Activated naive CD4-positive, alpha-beta T cell treated with anti-CD3 and anti-CD28 coated beads, Interleukin-2, amount 50 U/mL, for 24 hours (primary cell): ENCODE measurements at regions not wholly inside any gene's neighbourhood (a gene's known extent, or its start where the extent isn't known, plus 50 kb on each side); places are given as distances from the start of the nearest gene placed in this dataset.
A peak's percentile ranks its signal among the peaks of the same experiment; 100 is the strongest.
"Not testable (repeated sequence)": the region's sequence is repeated elsewhere in the genome, so short reads cannot be mapped to it uniquely, and the experiment has no call there.

Experiments
- H3K27ac Mint-ChIP-seq: one replicate; pipeline ENCODE4 v1.8.0; 2021; ENCODE audit warnings: mild to moderate bottlenecking, mixed read lengths
- H3K27me3 Mint-ChIP-seq: one replicate; pipeline ENCODE4 v1.8.0; 2021; ENCODE audit warnings: mixed read lengths
- H3K36me3 Mint-ChIP-seq: one replicate; pipeline ENCODE4 v1.8.0; 2021; ENCODE audit warnings: mixed read lengths
- H3K4me1 Mint-ChIP-seq: one replicate; pipeline ENCODE4 v1.8.0; 2021; ENCODE audit warnings: mixed read lengths
- H3K4me3 Mint-ChIP-seq: one replicate; pipeline ENCODE4 v1.8.0; 2021; ENCODE audit warnings: mild to moderate bottlenecking, mixed read lengths
- H3K9me3 Mint-ChIP-seq: one replicate; pipeline ENCODE4 v1.8.0; 2021; ENCODE audit warnings: mixed read lengths

DNA sequence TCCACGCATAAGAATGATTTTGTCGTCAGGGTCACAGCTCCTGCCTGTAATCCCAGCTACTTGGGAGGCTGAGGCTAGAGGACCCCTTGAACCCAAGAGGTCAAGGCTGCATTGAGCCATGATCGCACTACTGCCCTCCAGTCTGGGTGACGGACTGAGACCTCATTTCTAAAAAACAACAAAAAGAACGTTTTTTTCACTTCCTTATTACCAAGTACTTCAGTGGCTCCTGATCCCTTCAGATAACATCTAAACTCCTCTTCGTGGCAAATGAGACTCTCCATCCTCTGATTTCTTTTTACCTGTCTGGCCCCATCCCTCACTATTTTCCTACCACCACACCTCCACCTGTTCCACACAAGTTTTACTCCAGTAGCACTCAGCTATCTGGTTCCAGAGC is 105.4 kb upstream of the TLK1 start:
- H3K27me3 Mint-ChIP-seq: no peaks in the 10 kb centered on the region
- no peaks in the 10 kb centered on the region for H3K9me3 Mint-ChIP-seq
- no peak overlapping the region for H3K27ac Mint-ChIP-seq
- H3K4me3 Mint-ChIP-seq: no peak overlapping the region
- peaks cover 16% of the 10 kb centered on the region for H3K4me1 Mint-ChIP-seq
- H3K36me3 Mint-ChIP-seq: no peaks in the 10 kb centered on the region

DNA sequence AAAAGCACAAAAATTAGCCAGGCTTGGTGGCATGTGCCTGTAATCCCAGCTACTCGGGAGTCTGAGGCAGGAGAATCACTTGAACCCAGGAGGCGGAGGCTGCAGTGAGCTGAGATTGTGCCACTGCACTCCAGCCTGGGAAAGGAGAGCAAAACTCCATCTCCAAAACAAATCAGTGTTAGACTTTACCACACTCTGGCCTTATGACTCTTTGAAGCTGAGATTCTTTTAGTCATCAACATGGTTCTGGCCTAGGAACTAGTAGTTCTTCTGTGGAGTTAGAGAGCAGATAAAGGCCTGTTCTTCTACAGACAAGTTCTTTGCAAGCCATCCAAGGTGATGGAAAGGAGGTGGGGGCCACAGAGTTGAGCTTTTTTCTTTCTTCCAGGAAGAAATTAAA is 100.8 kb upstream of the TLK1 start:
- H3K9me3 Mint-ChIP-seq, H3K27ac Mint-ChIP-seq, H3K36me3 Mint-ChIP-seq, H3K27me3 Mint-ChIP-seq, H3K4me3 Mint-ChIP-seq: not testable (repeated sequence)
- H3K4me1 Mint-ChIP-seq: peaks cover 34% of the 10 kb centered on the region

GRCh38 chr2:171260471-171261424 is 100.1 kb upstream of the TLK1 start:
- peaks cover 34% of the 10 kb centered on the region for H3K4me1 Mint-ChIP-seq
- H3K9me3 Mint-ChIP-seq: no peaks in the 10 kb centered on the region
- peak overlapping the region; percentile 16 for H3K4me3 Mint-ChIP-seq
- H3K36me3 Mint-ChIP-seq: peaks cover 2% of the 10 kb centered on the region
- H3K27me3 Mint-ChIP-seq: no peaks in the 10 kb centered on the region
- H3K27ac Mint-ChIP-seq: peak overlapping the region; percentile 86

DNA sequence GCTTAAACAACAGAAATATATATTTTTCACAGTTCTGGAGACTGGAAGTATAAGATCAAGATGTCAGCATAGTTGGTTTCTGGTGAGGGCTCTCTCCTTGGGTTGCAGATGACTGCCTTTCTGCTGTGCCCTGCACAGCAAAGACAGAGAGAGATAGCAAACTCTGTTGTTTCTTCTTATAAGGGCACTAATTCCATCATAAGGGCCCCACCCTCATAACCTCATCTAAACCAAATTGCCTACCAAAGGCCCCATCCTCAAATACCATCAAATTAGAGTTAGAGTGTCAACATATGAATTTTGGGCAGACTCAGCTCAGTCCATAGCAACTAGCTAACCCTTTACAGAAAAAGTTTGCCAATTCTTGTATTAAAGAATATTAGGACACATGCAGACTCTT is 94.0 kb upstream of the TLK1 start:
- no peak overlapping the region for H3K4me3 Mint-ChIP-seq
- H3K9me3 Mint-ChIP-seq: no peaks in the 10 kb centered on the region
- no peaks in the 10 kb centered on the region for H3K27me3 Mint-ChIP-seq
- H3K36me3 Mint-ChIP-seq: peaks cover 2% of the 10 kb centered on the region
- H3K27ac Mint-ChIP-seq: no peak overlapping the region
- H3K4me1 Mint-ChIP-seq: peaks cover 8% of the 10 kb centered on the region

GRCh38 chr2:171253900-171254650 is 93.4 kb upstream of the TLK1 start:
- no peak overlapping the region for H3K27ac Mint-ChIP-seq
- peaks cover 14% of the 10 kb centered on the region for H3K4me1 Mint-ChIP-seq
- H3K4me3 Mint-ChIP-seq: no peak overlapping the region
- H3K27me3 Mint-ChIP-seq: no peaks in the 10 kb centered on the region
- H3K36me3 Mint-ChIP-seq: peaks cover 2% of the 10 kb centered on the region
- H3K9me3 Mint-ChIP-seq: no peaks in the 10 kb centered on the region

DNA sequence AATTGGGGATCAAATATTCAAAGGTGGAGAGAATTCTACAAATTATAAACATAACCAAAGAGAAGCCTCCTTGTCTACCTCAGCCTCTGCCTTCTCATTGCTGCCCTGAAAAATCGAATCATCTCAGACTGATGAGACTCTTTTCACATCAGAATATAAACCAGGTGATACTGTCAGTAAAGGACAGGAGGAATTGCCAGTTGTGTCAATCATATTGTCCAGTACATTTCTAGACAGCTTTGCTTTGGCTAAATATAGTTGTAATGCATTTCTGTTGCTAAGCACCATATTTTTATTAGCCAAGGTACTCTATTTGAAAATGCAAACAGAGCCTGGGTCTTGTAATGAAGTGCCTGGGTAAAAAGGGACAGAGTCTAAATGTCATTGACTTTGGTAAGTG is 92.6 kb upstream of the TLK1 start:
- H3K27me3 Mint-ChIP-seq: no peaks in the 10 kb centered on the region
- no peak overlapping the region for H3K27ac Mint-ChIP-seq
- H3K4me1 Mint-ChIP-seq: peaks cover 19% of the 10 kb centered on the region
- H3K9me3 Mint-ChIP-seq: no peaks in the 10 kb centered on the region
- no peaks in the 10 kb centered on the region for H3K36me3 Mint-ChIP-seq
- no peak overlapping the region for H3K4me3 Mint-ChIP-seq

DNA sequence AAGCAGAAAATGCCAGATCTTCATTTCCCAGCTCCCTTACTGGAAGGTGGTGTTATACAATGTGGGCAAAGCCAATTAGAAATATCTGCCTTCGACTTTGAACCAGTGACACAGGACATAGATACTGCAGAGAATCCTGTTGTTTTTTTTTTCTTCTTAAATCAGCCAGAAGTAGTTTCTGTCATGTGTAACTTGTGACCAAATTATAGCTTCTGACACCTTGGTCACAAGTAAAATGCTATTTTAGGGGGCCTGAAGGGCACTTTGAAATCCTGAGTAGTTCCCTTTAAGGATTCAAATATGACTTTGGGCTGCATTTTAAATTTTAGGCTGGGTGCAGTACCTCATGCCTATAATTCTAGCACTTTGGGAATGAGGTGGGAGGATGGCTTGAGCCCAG is 89.0 kb upstream of the TLK1 start:
- Mint-ChIP-seq H3K27me3 (no peaks in the 10 kb centered on the region), H3K4me1 (peaks cover 45% of the 10 kb centered on the region), H3K9me3 (peaks cover 6% of the 10 kb centered on the region), H3K4me3 (no peak overlapping the region), H3K27ac (peak overlapping the region; percentile 65), H3K36me3 (peaks cover 2% of the 10 kb centered on the region)

GRCh38 chr2:171247741-171248662 is 87.3 kb upstream of the TLK1 start:
- H3K4me1 Mint-ChIP-seq: peaks cover 54% of the 10 kb centered on the region
- H3K4me3 Mint-ChIP-seq: peak overlapping the region; percentile 19
- H3K27ac Mint-ChIP-seq: peak overlapping the region; percentile 53
- peaks cover 2% of the 10 kb centered on the region for H3K36me3 Mint-ChIP-seq
- peaks cover 6% of the 10 kb centered on the region for H3K9me3 Mint-ChIP-seq
- H3K27me3 Mint-ChIP-seq: no peaks in the 10 kb centered on the region

DNA sequence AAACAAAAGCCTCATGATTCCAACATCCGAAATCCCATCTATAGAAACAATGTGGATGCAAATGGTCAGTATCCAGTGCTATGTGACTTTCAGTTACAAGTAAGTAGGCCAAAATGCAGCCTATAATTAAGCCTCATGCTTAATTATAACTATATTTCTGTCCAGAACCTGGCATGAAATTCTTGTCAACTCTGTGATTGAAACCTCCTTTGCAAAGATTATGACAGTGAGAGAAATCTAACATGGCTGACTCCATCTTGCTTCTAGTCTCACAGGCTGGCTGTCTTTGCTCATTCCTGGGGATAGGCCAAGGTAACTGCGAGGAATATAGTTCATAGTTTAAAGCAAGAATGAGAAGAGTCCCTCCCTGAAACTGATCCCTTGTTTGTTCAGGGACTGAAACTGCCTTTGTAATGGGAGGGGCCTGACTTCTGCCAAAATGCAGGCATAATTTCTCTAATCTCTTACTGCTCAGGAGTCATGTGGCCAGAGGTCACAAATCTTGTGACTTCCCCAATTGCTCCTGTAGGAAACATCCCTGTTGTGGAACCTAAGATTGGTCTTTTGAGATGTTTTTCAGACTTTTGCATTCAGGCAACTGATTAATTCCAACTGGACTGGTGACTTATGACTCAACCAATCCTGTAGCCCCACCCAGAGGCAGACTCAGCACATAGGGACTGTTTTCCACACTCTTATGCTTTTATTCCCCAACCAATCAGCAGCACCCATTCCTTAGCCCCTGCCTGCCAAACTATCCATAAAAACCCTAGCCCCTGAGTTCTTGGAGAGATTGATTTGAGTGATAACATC is 84.5 kb upstream of the TLK1 start:
- Mint-ChIP-seq H3K36me3 (peaks cover 2% of the 10 kb centered on the region), H3K9me3 (peaks cover 6% of the 10 kb centered on the region), H3K27ac (no peak overlapping the region), H3K4me1 (peaks cover 58% of the 10 kb centered on the region), H3K4me3 (no peak overlapping the region), H3K27me3 (no peaks in the 10 kb centered on the region)

DNA sequence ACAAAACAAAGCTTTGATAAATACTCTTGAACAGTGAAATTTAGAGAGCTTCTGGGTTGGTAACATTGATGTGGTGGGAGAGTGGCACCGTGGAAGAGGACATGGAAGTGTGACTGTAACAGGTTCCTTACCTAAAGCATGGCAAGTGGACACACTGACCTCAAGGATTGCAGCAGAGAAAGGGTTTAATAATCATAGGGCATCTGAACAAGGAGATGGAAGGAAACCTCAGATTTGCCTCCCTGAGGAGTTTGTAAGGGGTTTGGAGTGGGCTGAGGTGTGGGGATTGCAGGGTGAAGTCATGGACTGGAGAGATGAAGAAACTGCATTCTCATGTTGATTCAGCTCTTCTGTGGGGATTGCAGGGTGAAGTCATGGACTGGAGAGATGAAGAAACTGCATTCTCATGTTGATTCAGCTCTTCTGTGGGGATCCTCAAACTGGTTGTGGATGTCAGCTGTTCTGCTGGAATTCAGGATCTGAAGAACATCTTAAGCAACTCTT is 83.8 kb upstream of the TLK1 start:
- Mint-ChIP-seq H3K27me3 (no peaks in the 10 kb centered on the region), H3K36me3 (peaks cover 2% of the 10 kb centered on the region), H3K27ac (no peak overlapping the region), H3K4me3 (no peak overlapping the region), H3K9me3 (peaks cover 6% of the 10 kb centered on the region), H3K4me1 (peaks cover 52% of the 10 kb centered on the region)

- Mint-ChIP-seq H3K9me3 (peaks cover 6% of the 10 kb centered on the region), H3K4me1 (peaks cover 30% of the 10 kb centered on the region), H3K4me3 (no peak overlapping the region), H3K27ac (no peak overlapping the region), H3K36me3 (peaks cover under 1% of the 10 kb centered on the region), H3K27me3 (no peaks in the 10 kb centered on the region)
Observed at GRCh38 chr2:171241771-171242170, 81.1 kb upstream of the TLK1 start.

- no peaks in the 10 kb centered on the region for H3K36me3 Mint-ChIP-seq
Observed at GRCh38 chr2:171238946-171239345, 78.3 kb upstream of the TLK1 start.

GRCh38 chr2:171237751-171238505 is 77.2 kb upstream of the TLK1 start:
- H3K4me3 Mint-ChIP-seq: no peak overlapping the region
- H3K27ac Mint-ChIP-seq: no peak overlapping the region
- peaks cover 11% of the 10 kb centered on the region for H3K4me1 Mint-ChIP-seq
- no peaks in the 10 kb centered on the region for H3K27me3 Mint-ChIP-seq
- H3K9me3 Mint-ChIP-seq: no peaks in the 10 kb centered on the region
- no peaks in the 10 kb centered on the region for H3K36me3 Mint-ChIP-seq

More at GRCh38 chr2:171238946-171239345, 78.3 kb upstream of the TLK1 start:
- no peak overlapping the region for H3K4me3 Mint-ChIP-seq
- no peak overlapping the region for H3K27ac Mint-ChIP-seq
- no peaks in the 10 kb centered on the region for H3K9me3 Mint-ChIP-seq
- H3K4me1 Mint-ChIP-seq: peaks cover 13% of the 10 kb centered on the region
- H3K27me3 Mint-ChIP-seq: no peaks in the 10 kb centered on the region
